ENCODE measurements at regions not wholly inside any gene's neighbourhood (a gene's known extent, or its start where the extent isn't known, plus 50 kb on each side); places are given as distances from the start of the nearest gene placed in this dataset.

- H3K36me3 ChIP-seq (ENCODE audit: control insufficient read depth, insufficient read depth, low read length), result no peaks in the 10 kb centered on the region
- no peaks in the 10 kb centered on the region for H3K9me3 ChIP-seq (ENCODE audit: control insufficient read depth, low read length)
- H3K27ac ChIP-seq, result no peak overlapping the region
- H2AFZ ChIP-seq, result no peak overlapping the region
- H3K4me2 ChIP-seq (ENCODE audit: low read length), result no peak overlapping the region
- no peaks in the 10 kb centered on the region for H3K27me3 ChIP-seq (ENCODE audit: control insufficient read depth, insufficient read depth, low read length)
- H3K4me3 ChIP-seq (ENCODE audit: low read depth, low read length), result no peak overlapping the region
- TF ChIP-seq CTCF (IDR thresholded peaks at IDR 0.05), result no peak
- H3K79me2 ChIP-seq, result no peaks in the 10 kb centered on the region
- no peak overlapping the region for H3K9ac ChIP-seq
- H3K4me1 ChIP-seq, result no peaks in the 10 kb centered on the region
Measured at GRCh38 chr14:53285064-53285463, 131.9 kb upstream of the DDHD1 start.

- TF ChIP-seq CTCF (IDR thresholded peaks at IDR 0.05), result no peak
- Histone ChIP-seq H3K4me2 (ENCODE audit: low read length) (no peak overlapping the region), H3K9ac (no peak overlapping the region), H3K36me3 (ENCODE audit: control insufficient read depth, insufficient read depth, low read length) (no peaks in the 10 kb centered on the region), H3K4me3 (ENCODE audit: low read depth, low read length) (no peak overlapping the region), H3K27ac (no peak overlapping the region), H2AFZ (no peak overlapping the region), H3K9me3 (ENCODE audit: control insufficient read depth, low read length) (no peaks in the 10 kb centered on the region), H3K4me1 (no peaks in the 10 kb centered on the region), H3K79me2 (no peaks in the 10 kb centered on the region), H3K27me3 (ENCODE audit: control insufficient read depth, insufficient read depth, low read length) (no peaks in the 10 kb centered on the region)
Measured at GRCh38 chr14:53278602-53279506, 125.7 kb upstream of the DDHD1 start.

GRCh38 chr14:53273671-53274072 is 120.5 kb upstream of the DDHD1 start:
- Histone ChIP-seq H3K4me1 (no peaks in the 10 kb centered on the region), H3K9ac (no peak overlapping the region), H3K4me2 (ENCODE audit: low read length) (no peak overlapping the region), H3K36me3 (ENCODE audit: control insufficient read depth, insufficient read depth, low read length) (no peaks in the 10 kb centered on the region), H3K27me3 (ENCODE audit: control insufficient read depth, insufficient read depth, low read length) (no peaks in the 10 kb centered on the region), H3K27ac (no peak overlapping the region), H2AFZ (no peak overlapping the region), H3K79me2 (no peaks in the 10 kb centered on the region), H3K9me3 (ENCODE audit: control insufficient read depth, low read length) (no peaks in the 10 kb centered on the region), H3K4me3 (ENCODE audit: low read depth, low read length) (no peak overlapping the region)
- TF ChIP-seq CTCF (IDR thresholded peaks at IDR 0.05), result no peak

GRCh38 chr14:53265025-53265424 is 111.9 kb upstream of the DDHD1 start:
- Histone ChIP-seq H3K4me2 (ENCODE audit: low read length) (no peak overlapping the region), H3K4me1 (no peaks in the 10 kb centered on the region), H2AFZ (no peak overlapping the region), H3K9me3 (ENCODE audit: control insufficient read depth, low read length) (no peaks in the 10 kb centered on the region), H3K79me2 (no peaks in the 10 kb centered on the region), H3K4me3 (ENCODE audit: low read depth, low read length) (no peak overlapping the region), H3K27ac (no peak overlapping the region), H3K36me3 (ENCODE audit: control insufficient read depth, insufficient read depth, low read length) (no peaks in the 10 kb centered on the region), H3K9ac (no peak overlapping the region), H3K27me3 (ENCODE audit: control insufficient read depth, insufficient read depth, low read length) (no peaks in the 10 kb centered on the region)
- TF ChIP-seq CTCF (IDR thresholded peaks at IDR 0.05), result no peak

GRCh38 chr14:53260928-53261327 is 107.8 kb upstream of the DDHD1 start:
- H3K4me1 ChIP-seq, result no peaks in the 10 kb centered on the region
- no peak overlapping the region for H3K4me3 ChIP-seq (ENCODE audit: low read depth, low read length)
- no peak overlapping the region for H3K27ac ChIP-seq
- H3K79me2 ChIP-seq, result no peaks in the 10 kb centered on the region
- H3K27me3 ChIP-seq (ENCODE audit: control insufficient read depth, insufficient read depth, low read length), result no peaks in the 10 kb centered on the region
- H2AFZ ChIP-seq, result no peak overlapping the region
- no peak overlapping the region for H3K4me2 ChIP-seq (ENCODE audit: low read length)
- H3K9me3 ChIP-seq (ENCODE audit: control insufficient read depth, low read length), result no peaks in the 10 kb centered on the region
- no peak overlapping the region for H3K9ac ChIP-seq
- H3K36me3 ChIP-seq (ENCODE audit: control insufficient read depth, insufficient read depth, low read length), result no peaks in the 10 kb centered on the region
- TF ChIP-seq CTCF (IDR thresholded peaks at IDR 0.05), result no peak
